ENCODE measurements at regions not wholly inside any gene's neighbourhood (a gene's known extent, or its start where the extent isn't known, plus 50 kb on each side); places are given as distances from the start of the nearest gene placed in this dataset.

DNA sequence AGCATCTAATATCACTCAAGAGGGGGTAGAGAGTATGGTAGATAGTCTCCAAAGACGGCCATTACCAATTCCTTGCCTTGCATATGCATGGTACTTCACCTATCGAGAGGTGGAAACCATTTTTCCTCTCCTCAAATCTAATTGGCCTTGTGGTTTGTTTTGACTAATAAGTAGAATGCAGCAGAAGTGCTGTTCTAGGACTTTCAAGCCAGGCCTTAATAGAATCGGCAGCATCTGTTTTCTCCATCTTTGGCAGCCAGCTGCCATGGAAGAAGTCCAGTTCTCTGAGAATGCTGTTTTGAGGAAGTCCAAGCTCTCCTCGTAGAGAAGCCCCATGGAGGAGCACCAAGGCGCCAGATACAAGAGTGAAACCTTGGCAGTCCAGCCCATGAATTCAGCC is 59.1 kb upstream of the RASGRP1 start:
- no peak for TF ChIP-seq POLR2A (IDR thresholded peaks at IDR 0.05)
- no peak for TF ChIP-seq CTCF (IDR thresholded peaks at IDR 0.05)
